ENCODE measurements at regions not wholly inside any gene's neighbourhood (a gene's known extent, or its start where the extent isn't known, plus 50 kb on each side); places are given as distances from the start of the nearest gene placed in this dataset.

DNA sequence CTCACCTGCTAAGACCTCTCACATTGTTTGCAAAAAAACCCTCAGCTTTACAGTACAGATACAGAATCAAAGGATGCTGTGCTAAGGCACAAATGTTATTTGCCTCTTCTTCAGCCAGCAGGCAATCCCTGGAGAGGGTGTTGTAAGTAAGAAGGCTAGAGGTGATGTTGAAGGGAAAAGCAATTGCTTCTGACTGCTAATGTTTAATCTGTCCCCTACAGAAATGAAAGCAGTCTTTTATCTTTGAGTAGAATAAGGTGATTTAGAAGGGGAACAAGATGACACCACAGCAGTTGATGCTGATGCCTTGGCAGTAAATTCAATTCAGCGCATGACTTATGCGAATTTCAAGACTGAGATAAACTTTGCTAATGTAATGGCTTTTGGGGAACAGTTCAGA is 1064.8 kb upstream of the IGFBP7 start (continued):
- TF ChIP-seq POU6F1 (CRISPR knock-in tag; IDR thresholded peaks at IDR 0.05; ENCODE audit: borderline replicate concordance, low read depth) (no peak), PPARA (CRISPR knock-in tag; IDR thresholded peaks at IDR 0.05; ENCODE audit: borderline replicate concordance) (no peak), BACH2 (CRISPR knock-in tag; IDR thresholded peaks at IDR 0.05; ENCODE audit: borderline replicate concordance) (no peak), ZNF565 (CRISPR knock-in tag; conservative IDR thresholded peaks at IDR 0.05; ENCODE audit: low read depth) (no peak)

DNA sequence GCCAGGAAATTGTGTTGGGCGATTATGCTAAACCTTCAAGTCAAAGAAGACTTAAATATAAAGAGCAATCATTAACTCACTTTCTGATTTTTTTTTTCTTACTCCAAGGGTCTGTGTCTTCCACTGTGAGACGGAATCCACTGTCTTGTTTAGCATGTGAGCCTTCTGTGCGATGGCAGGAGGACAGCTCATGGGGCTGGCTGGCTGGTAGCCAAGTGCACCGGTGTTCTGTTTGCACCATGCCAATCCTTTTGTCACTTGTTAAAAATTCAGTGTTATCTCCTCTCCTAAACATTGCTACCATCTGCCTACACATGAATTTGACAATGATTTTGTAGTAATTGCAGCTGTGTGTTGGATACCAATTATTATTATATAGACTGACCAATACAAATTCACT is 1056.3 kb upstream of the IGFBP7 start:
- TF ChIP-seq SNAI2 (CRISPR knock-in tag; IDR thresholded peaks at IDR 0.05) (no peak), RARB (CRISPR knock-in tag; IDR thresholded peaks at IDR 0.05) (no peak), ZNF8 (CRISPR knock-in tag; IDR thresholded peaks at IDR 0.05) (no peak), ARNTL (CRISPR knock-in tag; IDR thresholded peaks at IDR 0.05; ENCODE audit: borderline replicate concordance, low read depth) (no peak), OSR1 (CRISPR knock-in tag; IDR thresholded peaks at IDR 0.05) (no peak), BACH2 (CRISPR knock-in tag; IDR thresholded peaks at IDR 0.05; ENCODE audit: borderline replicate concordance) (no peak), ISL1 (CRISPR knock-in tag; IDR thresholded peaks at IDR 0.05) (no peak), ZNF565 (CRISPR knock-in tag; conservative IDR thresholded peaks at IDR 0.05; ENCODE audit: low read depth) (no peak)
- TF ChIP-seq, protein P1, sequence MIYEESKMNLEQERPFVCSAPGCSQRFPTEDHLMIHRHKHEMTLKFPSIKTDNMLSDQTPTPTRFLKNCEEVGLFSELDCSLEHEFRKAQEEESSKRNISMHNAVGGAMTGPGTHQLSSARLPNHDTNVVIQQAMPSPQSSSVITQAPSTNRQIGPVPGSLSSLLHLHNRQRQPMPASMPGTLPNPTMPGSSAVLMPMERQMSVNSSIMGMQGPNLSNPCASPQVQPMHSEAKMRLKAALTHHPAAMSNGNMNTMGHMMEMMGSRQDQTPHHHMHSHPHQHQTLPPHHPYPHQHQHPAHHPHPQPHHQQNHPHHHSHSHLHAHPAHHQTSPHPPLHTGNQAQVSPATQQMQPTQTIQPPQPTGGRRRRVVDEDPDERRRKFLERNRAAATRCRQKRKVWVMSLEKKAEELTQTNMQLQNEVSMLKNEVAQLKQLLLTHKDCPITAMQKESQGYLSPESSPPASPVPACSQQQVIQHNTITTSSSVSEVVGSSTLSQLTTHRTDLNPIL (CRISPR knock-in tag; IDR thresholded peaks at IDR 0.05; ENCODE audit: low read depth), result no peak
- TF ChIP-seq, protein P2, sequence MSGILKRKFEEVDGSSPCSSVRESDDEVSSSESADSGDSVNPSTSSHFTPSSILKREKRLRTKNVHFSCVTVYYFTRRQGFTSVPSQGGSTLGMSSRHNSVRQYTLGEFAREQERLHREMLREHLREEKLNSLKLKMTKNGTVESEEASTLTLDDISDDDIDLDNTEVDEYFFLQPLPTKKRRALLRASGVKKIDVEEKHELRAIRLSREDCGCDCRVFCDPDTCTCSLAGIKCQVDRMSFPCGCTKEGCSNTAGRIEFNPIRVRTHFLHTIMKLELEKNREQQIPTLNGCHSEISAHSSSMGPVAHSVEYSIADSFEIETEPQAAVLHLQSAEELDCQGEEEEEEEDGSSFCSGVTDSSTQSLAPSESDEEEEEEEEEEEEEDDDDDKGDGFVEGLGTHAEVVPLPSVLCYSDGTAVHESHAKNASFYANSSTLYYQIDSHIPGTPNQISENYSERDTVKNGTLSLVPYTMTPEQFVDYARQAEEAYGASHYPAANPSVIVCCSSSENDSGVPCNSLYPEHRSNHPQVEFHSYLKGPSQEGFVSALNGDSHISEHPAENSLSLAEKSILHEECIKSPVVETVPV (CRISPR knock-in tag; IDR thresholded peaks at IDR 0.05), result no peak
- no peak for ATAC-seq

GRCh38 chr4:58163156-58163555 is 1053.0 kb upstream of the IGFBP7 start:
- TF ChIP-seq OSR1 (CRISPR knock-in tag; IDR thresholded peaks at IDR 0.05) (no peak), ZC3H10 (CRISPR knock-in tag; IDR thresholded peaks at IDR 0.05) (no peak), ESRRG (CRISPR knock-in tag; IDR thresholded peaks at IDR 0.05) (no peak), PPARA (CRISPR knock-in tag; IDR thresholded peaks at IDR 0.05; ENCODE audit: borderline replicate concordance) (no peak), ZNF565 (CRISPR knock-in tag; conservative IDR thresholded peaks at IDR 0.05; ENCODE audit: low read depth) (no peak), TCF4 (CRISPR knock-in tag; IDR thresholded peaks at IDR 0.05; ENCODE audit: borderline replicate concordance) (no peak), SNAI2 (CRISPR knock-in tag; IDR thresholded peaks at IDR 0.05) (no peak), ZNF70 (CRISPR knock-in tag; IDR thresholded peaks at IDR 0.05) (no peak), ZFP30 (CRISPR knock-in tag; IDR thresholded peaks at IDR 0.05) (no peak), ISL1 (CRISPR knock-in tag; IDR thresholded peaks at IDR 0.05) (no peak), BACH2 (CRISPR knock-in tag; IDR thresholded peaks at IDR 0.05; ENCODE audit: borderline replicate concordance) (no peak), POU6F1 (CRISPR knock-in tag; IDR thresholded peaks at IDR 0.05; ENCODE audit: borderline replicate concordance, low read depth) (no peak), CSDC2 (CRISPR knock-in tag; IDR thresholded peaks at IDR 0.05) (no peak), RARB (CRISPR knock-in tag; IDR thresholded peaks at IDR 0.05) (no peak)
- TF ChIP-seq, protein P2 (CRISPR knock-in tag; IDR thresholded peaks at IDR 0.05), result no peak
- TF ChIP-seq, protein P3, sequence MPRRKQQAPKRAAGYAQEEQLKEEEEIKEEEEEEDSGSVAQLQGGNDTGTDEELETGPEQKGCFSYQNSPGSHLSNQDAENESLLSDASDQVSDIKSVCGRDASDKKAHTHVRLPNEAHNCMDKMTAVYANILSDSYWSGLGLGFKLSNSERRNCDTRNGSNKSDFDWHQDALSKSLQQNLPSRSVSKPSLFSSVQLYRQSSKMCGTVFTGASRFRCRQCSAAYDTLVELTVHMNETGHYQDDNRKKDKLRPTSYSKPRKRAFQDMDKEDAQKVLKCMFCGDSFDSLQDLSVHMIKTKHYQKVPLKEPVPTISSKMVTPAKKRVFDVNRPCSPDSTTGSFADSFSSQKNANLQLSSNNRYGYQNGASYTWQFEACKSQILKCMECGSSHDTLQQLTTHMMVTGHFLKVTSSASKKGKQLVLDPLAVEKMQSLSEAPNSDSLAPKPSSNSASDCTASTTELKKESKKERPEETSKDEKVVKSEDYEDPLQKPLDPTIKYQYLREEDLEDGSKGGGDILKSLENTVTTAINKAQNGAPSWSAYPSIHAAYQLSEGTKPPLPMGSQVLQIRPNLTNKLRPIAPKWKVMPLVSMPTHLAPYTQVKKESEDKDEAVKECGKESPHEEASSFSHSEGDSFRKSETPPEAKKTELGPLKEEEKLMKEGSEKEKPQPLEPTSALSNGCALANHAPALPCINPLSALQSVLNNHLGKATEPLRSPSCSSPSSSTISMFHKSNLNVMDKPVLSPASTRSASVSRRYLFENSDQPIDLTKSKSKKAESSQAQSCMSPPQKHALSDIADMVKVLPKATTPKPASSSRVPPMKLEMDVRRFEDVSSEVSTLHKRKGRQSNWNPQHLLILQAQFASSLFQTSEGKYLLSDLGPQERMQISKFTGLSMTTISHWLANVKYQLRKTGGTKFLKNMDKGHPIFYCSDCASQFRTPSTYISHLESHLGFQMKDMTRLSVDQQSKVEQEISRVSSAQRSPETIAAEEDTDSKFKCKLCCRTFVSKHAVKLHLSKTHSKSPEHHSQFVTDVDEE (CRISPR knock-in tag; IDR thresholded peaks at IDR 0.05), result no peak
- no peak for ATAC-seq

All from SK-N-SH treated with all-trans-retinoic acid at 6 μM for 48 hours (cell line).